GM23338 (cell line): ENCODE measurements at regions not wholly inside any gene's neighbourhood (a gene's known extent, or its start where the extent isn't known, plus 50 kb on each side); places are given as distances from the start of the nearest gene placed in this dataset.

Source experiments
- ATAC-seq: fragments of 200-7000 bp; cut with Tn5 transposase; 3 replicates; pipeline ENCODE4 v1.9.1; 2020
- DNase-seq: peaks from one replicate; pipeline ENCODE4 v3.0.0-alpha.2; 2015; ENCODE audit warnings: low spot score
- H2AFZ ChIP-seq: fragments of 200-600 bp; sonication (generic); 2 replicates; pipeline ENCODE4 v1.8.0; 2016; ENCODE audit warnings: antibody characterized with exemption, mild to moderate bottlenecking, moderate library complexity
- H3F3A ChIP-seq: fragments of 200-600 bp; sonication (generic); replicated peaks from 2 replicates; pipeline ENCODE4 v1.8.0; 2017; ENCODE audit warnings: antibody characterized with exemption, mixed run types, low read depth
- H3K27ac ChIP-seq: fragments of 200-600 bp; sonication (generic); 2 replicates; pipeline ENCODE4 v1.6.1; 2016; ENCODE audit warnings: low read depth
- H3K27me3 ChIP-seq: fragments of 200-600 bp; sonication (generic); 2 replicates; pipeline ENCODE4 v1.8.0; 2016; ENCODE audit warnings: mild to moderate bottlenecking, mixed run types, moderate library complexity; ENCODE audit not compliant: insufficient read depth
- H3K36me3 ChIP-seq: fragments of 200-600 bp; sonication (generic); 2 replicates; pipeline ENCODE4 v1.8.0; 2016; ENCODE audit warnings: mild to moderate bottlenecking; ENCODE audit not compliant: insufficient read depth
- H3K4me1 ChIP-seq: fragments of 200-600 bp; sonication (generic); 2 replicates; pipeline ENCODE4 v1.8.0; 2016; ENCODE audit warnings: mild to moderate bottlenecking, moderate library complexity; ENCODE audit not compliant: insufficient read depth
- H3K4me2 ChIP-seq: fragments of 200-600 bp; sonication (generic); 2 replicates; pipeline ENCODE4 v1.7.1; 2017; ENCODE audit warnings: mixed run types
- H3K4me3 ChIP-seq: fragments of 200-600 bp; sonication (generic); 2 replicates; pipeline ENCODE4 v1.6.1; 2016; ENCODE audit warnings: mixed run types
- H3K79me2 ChIP-seq: fragments of 200-600 bp; sonication (generic); replicated peaks from 2 replicates; pipeline ENCODE4 v1.8.0; 2017; ENCODE audit warnings: mild to moderate bottlenecking; ENCODE audit not compliant: insufficient read depth
- H3K9me2 ChIP-seq: fragments of 200-600 bp; sonication (generic); 2 replicates; pipeline ENCODE4 v1.8.0; 2017; ENCODE audit not compliant: insufficient read depth
- H4K20me1 ChIP-seq: fragments of 200-600 bp; sonication (generic); replicated peaks from 2 replicates; pipeline ENCODE4 v1.8.0; 2017; ENCODE audit warnings: mild to moderate bottlenecking; ENCODE audit not compliant: insufficient read depth
- H3K27ac Mint-ChIP-seq: 2 replicates; pipeline ENCODE4 v1.8.0; 2020; ENCODE audit warnings: inconsistent platforms, mild to moderate bottlenecking, moderate library complexity, mixed read lengths
- H3K27me3 Mint-ChIP-seq: 3 replicates; pipeline ENCODE4 v1.8.0; 2022; ENCODE audit warnings: low read depth, mild to moderate bottlenecking, moderate library complexity, mixed read lengths, inconsistent platforms; ENCODE audit not compliant: insufficient read depth, poor library complexity
- H3K36me3 Mint-ChIP-seq: 3 replicates; pipeline ENCODE4 v1.8.0; 2021; ENCODE audit warnings: low read depth, mild to moderate bottlenecking, inconsistent platforms, moderate library complexity, mixed read lengths
- H3K4me1 Mint-ChIP-seq: 3 replicates; pipeline ENCODE4 v1.8.0; 2020; ENCODE audit warnings: mild to moderate bottlenecking, inconsistent platforms, mixed read lengths
- H3K4me3 Mint-ChIP-seq: 3 replicates; pipeline ENCODE4 v1.8.0; 2021; ENCODE audit warnings: moderate library complexity, mild to moderate bottlenecking, inconsistent platforms, mixed read lengths
- H3K9me3 Mint-ChIP-seq: 3 replicates; pipeline ENCODE4 v1.8.0; 2020; ENCODE audit warnings: moderate library complexity, mild to moderate bottlenecking, inconsistent platforms, mixed read lengths
- CREB1 ChIP-seq: fragments of 250-450 bp; sonication (Bioruptor Pico); IDR thresholded peaks from 2 replicates; pipeline ENCODE4 v1.5.0; 2020; ENCODE audit warnings: low read depth, mild to moderate bottlenecking, moderate library complexity
- CTCF ChIP-seq, 2 experiments: fragments of 200-600 bp in 1 of 2; sonication (generic) in 1 of 2; conservative IDR thresholded peaks; 2 replicates each; pipeline versions ENCODE4 v1.5.1 to v1.6.1; 2016 to 2017; ENCODE audit warnings: antibody characterized with exemption in 2 of 2, low read depth in 2 of 2, mild to moderate bottlenecking in 2 of 2, moderate library complexity in 1 of 2
- ETS1 ChIP-seq: IDR thresholded peaks from 2 replicates; pipeline ENCODE4 v1.6.1; 2016; ENCODE audit warnings: antibody characterized with exemption
- EZH2 ChIP-seq: fragments of 200-600 bp; sonication (generic); IDR thresholded peaks from one replicate; pipeline ENCODE4 v1.8.0; 2017; ENCODE audit warnings: antibody characterized with exemption, mild to moderate bottlenecking, low read depth; ENCODE audit not compliant: unreplicated experiment
- EZH2phosphoT487 ChIP-seq: fragments of 200-600 bp; sonication (generic); IDR thresholded peaks from one replicate; pipeline ENCODE4 v1.8.1; 2018; ENCODE audit warnings: antibody characterized with exemption; ENCODE audit not compliant: unreplicated experiment
- JUNB ChIP-seq: IDR thresholded peaks from one replicate; pipeline ENCODE4 v1.6.1; 2016; ENCODE audit warnings: antibody characterized with exemption; ENCODE audit not compliant: unreplicated experiment
- NANOG ChIP-seq: IDR thresholded peaks from 2 replicates; pipeline ENCODE4 v1.6.1; 2016; ENCODE audit warnings: antibody characterized with exemption, borderline replicate concordance
- POLR2AphosphoS5 ChIP-seq: IDR thresholded peaks from 2 replicates; pipeline ENCODE4 v1.6.1; 2016; ENCODE audit warnings: antibody characterized with exemption, low read depth
- REST ChIP-seq: IDR thresholded peaks from one replicate; pipeline ENCODE4 v1.6.1; 2018; ENCODE audit warnings: antibody characterized with exemption; ENCODE audit not compliant: unreplicated experiment
- STAT1 ChIP-seq: IDR thresholded peaks from one replicate; pipeline ENCODE4 v1.6.1; 2016; ENCODE audit warnings: antibody characterized with exemption; ENCODE audit not compliant: unreplicated experiment
- ZNF114 ChIP-seq: fragments of 250-450 bp; sonication (Bioruptor Pico); IDR thresholded peaks from 2 replicates; pipeline ENCODE4 v1.5.0; 2020; ENCODE audit warnings: mild to moderate bottlenecking, moderate library complexity
- ZNF331 ChIP-seq: fragments of 250-450 bp; sonication (Bioruptor Pico); IDR thresholded peaks from 2 replicates; pipeline ENCODE4 v1.5.0; 2020; ENCODE audit warnings: low read depth, mild to moderate bottlenecking, moderate library complexity
- ZNF462 ChIP-seq: fragments of 250-450 bp; sonication (Bioruptor Pico); IDR thresholded peaks from 2 replicates; pipeline ENCODE4 v1.5.0; 2020; ENCODE audit warnings: mild to moderate bottlenecking, moderate library complexity

- no peaks in the 10 kb centered on the region for H3K36me3 ChIP-seq
- H3K9me2 ChIP-seq = peaks cover 13% of the 10 kb centered on the region
- H3K36me3 Mint-ChIP-seq = no peaks in the 10 kb centered on the region
- H3K4me1 ChIP-seq = peaks cover 12% of the 10 kb centered on the region; the same call in 1 of the 2 replicates
- no peaks in the 10 kb centered on the region for H3K79me2 ChIP-seq
- peaks cover 5% of the 10 kb centered on the region for H3K27me3 Mint-ChIP-seq
- H3K9me3 Mint-ChIP-seq = no peaks in the 10 kb centered on the region
- DNase-seq (no peak), ATAC-seq (no peak)
- H3K4me3 Mint-ChIP-seq = no peak overlapping the region
- peaks cover 6% of the 10 kb centered on the region; the same call in 2 of the 3 replicates for H3K4me1 Mint-ChIP-seq
- TF ChIP-seq EZH2 = no peak
- TF ChIP-seq REST = no peak
- TF ChIP-seq JUNB = no peak
- TF ChIP-seq ZNF114 (CRISPR knock-in tag) = no peak
- no peak for TF ChIP-seq CREB1 (CRISPR knock-in tag)
- TF ChIP-seq CTCF (conservative IDR thresholded peaks at IDR 0.05; ENCODE audit: low read depth in 2 of 2) = no peak
- no peak for TF ChIP-seq NANOG
- TF ChIP-seq EZH2phosphoT487 = no peak
- no peak for TF ChIP-seq STAT1
- TF ChIP-seq ZNF331 (CRISPR knock-in tag) = no peak
- TF ChIP-seq ETS1 = no peak
- no peak for TF ChIP-seq POLR2AphosphoS5
- TF ChIP-seq ZNF462 (CRISPR knock-in tag) = no peak
- H4K20me1 ChIP-seq = no peaks in the 10 kb centered on the region
- H3F3A ChIP-seq = no peaks in the 10 kb centered on the region
- peak overlapping the region; percentile 41; the same call in 1 of the 2 replicates for H3K4me2 ChIP-seq
- no peak overlapping the region for H3K4me3 ChIP-seq
- no peaks in the 10 kb centered on the region for H3K27me3 ChIP-seq
- H3K27ac ChIP-seq = no peak overlapping the region
- no peak overlapping the region for H3K27ac Mint-ChIP-seq
- no peak overlapping the region for H2AFZ ChIP-seq
Observed at GRCh38 chr2:60095202-60095815, 458.1 kb downstream of the BCL11A start.
